ENCODE measurements at regions not wholly inside any gene's neighbourhood (a gene's known extent, or its start where the extent isn't known, plus 50 kb on each side); places are given as distances from the start of the nearest gene placed in this dataset.

GRCh38 chr1:29836651-29837646, 600.6 kb downstream of the PTPRU start:
- whole genome bisulfite sequencing, 2 donors (ENCODE audit: low coverage in 1 of 2): 41 to 73% methylated on average over 4 to 7 of the region's 12 CpGs
- H3K9me3 ChIP-seq: peaks cover 0 to 7% (median 0%) of the 10 kb centered on the region in 3 donors
- ATAC-seq: no peak

DNA sequence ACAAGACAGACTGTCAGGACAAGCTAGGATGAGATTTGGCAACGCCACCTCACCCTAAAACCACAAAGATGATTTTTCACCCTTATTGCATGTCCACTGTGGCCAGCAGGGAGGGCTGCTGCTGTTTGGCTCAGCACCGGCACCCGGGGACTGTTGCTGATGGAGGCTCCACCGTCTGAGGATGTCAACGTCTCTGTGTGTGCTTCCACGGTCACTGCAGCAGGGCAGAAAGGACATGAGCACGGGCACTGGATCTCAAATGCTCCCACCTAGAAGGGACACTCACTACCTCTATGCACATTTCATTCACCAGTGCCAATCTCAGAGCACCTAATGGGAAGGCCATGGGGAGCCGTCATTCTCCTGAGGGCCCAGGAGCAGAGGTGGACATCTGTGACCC, 599.6 kb downstream of the PTPRU start:
- no peak overlapping the region for H3K27ac ChIP-seq
- no peaks in the 10 kb centered on the region for H3K36me3 ChIP-seq
- H3K9me3 ChIP-seq: no peaks in the 10 kb centered on the region
- H3K27me3 ChIP-seq: peaks cover 65% of the 10 kb centered on the region
- TF ChIP-seq EP300 (IDR thresholded peaks at IDR 0.05) (no peak), POLR2A (IDR thresholded peaks at IDR 0.05) (no peak), POLR2AphosphoS5 (IDR thresholded peaks at IDR 0.05) (no peak)
- TF ChIP-seq, protein P1, sequence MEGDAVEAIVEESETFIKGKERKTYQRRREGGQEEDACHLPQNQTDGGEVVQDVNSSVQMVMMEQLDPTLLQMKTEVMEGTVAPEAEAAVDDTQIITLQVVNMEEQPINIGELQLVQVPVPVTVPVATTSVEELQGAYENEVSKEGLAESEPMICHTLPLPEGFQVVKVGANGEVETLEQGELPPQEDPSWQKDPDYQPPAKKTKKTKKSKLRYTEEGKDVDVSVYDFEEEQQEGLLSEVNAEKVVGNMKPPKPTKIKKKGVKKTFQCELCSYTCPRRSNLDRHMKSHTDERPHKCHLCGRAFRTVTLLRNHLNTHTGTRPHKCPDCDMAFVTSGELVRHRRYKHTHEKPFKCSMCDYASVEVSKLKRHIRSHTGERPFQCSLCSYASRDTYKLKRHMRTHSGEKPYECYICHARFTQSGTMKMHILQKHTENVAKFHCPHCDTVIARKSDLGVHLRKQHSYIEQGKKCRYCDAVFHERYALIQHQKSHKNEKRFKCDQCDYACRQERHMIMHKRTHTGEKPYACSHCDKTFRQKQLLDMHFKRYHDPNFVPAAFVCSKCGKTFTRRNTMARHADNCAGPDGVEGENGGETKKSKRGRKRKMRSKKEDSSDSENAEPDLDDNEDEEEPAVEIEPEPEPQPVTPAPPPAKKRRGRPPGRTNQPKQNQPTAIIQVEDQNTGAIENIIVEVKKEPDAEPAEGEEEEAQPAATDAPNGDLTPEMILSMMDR (IDR thresholded peaks at IDR 0.05): no peak
- H3K4me3 ChIP-seq: no peak overlapping the region
- no peaks in the 10 kb centered on the region for H3K4me1 ChIP-seq
- ATAC-seq: no peak
- 49 to 53% methylated on average over 3 to 6 of the region's 8 CpGs for WGBS, 2 donors (ENCODE audit: low coverage in 1 of 2)

More at GRCh38 chr1:29836651-29837646, 600.6 kb downstream of the PTPRU start:
- Histone ChIP-seq H3K27me3 (peaks cover 61% of the 10 kb centered on the region), H3K4me1 (no peaks in the 10 kb centered on the region), H3K27ac (no peak overlapping the region), H3K36me3 (no peaks in the 10 kb centered on the region), H3K4me3 (no peak overlapping the region)
- TF ChIP-seq EP300 (IDR thresholded peaks at IDR 0.05): no peak
- no peak for TF ChIP-seq POLR2A (IDR thresholded peaks at IDR 0.05)
- no peak for TF ChIP-seq POLR2AphosphoS5 (IDR thresholded peaks at IDR 0.05)
- TF ChIP-seq, protein P1 (IDR thresholded peaks at IDR 0.05): no peak

- Histone ChIP-seq H3K4me3 (no peak overlapping the region), H3K27me3 (peaks cover 65% of the 10 kb centered on the region), H3K4me1 (no peaks in the 10 kb centered on the region), H3K27ac (no peak overlapping the region), H3K36me3 (no peaks in the 10 kb centered on the region), H3K9me3 (no peaks in the 10 kb centered on the region)
- no peak for TF ChIP-seq EP300 (IDR thresholded peaks at IDR 0.05)
- TF ChIP-seq, protein P1 (IDR thresholded peaks at IDR 0.05): no peak
- 25 to 46% methylated on average over 2 to 4 of the region's 4 CpGs for WGBS, 2 donors (ENCODE audit: low coverage in 1 of 2)
- ATAC-seq: no peak
Observed at GRCh38 chr1:29835406-29835805, 599.1 kb downstream of the PTPRU start.

DNA sequence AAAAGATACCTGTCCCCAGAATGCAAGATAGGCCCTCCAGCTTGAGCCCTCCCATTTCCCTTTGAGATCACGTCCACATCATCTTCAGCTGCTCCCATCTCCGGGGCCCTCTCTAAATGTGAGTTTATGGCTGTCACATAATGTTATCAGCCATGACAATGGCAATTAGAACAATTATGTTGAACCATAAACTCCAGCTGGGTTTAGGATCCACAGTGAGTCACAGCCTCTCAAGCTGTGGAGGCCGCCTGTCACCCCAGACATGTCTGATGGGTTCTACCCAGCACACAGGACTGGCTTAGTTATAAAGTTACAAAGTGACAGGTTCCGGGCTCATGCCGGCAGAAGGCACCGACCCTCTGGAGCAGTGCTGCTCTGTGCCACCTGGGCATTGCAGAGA, 597.3 kb downstream of the PTPRU start:
- H3K27me3 ChIP-seq: peaks cover 65% of the 10 kb centered on the region
- no peak overlapping the region for H3K27ac ChIP-seq
- no peak overlapping the region for H3K4me3 ChIP-seq
- no peaks in the 10 kb centered on the region for H3K4me1 ChIP-seq
- no peaks in the 10 kb centered on the region for H3K36me3 ChIP-seq
- TF ChIP-seq EP300 (IDR thresholded peaks at IDR 0.05): no peak
- no peak for ATAC-seq
- 81 to 100% methylated on average over 2 to 3 of the region's 6 CpGs for WGBS, 2 donors (ENCODE audit: low coverage in 1 of 2)
- H3K9me3 ChIP-seq: no peaks in the 10 kb centered on the region

DNA sequence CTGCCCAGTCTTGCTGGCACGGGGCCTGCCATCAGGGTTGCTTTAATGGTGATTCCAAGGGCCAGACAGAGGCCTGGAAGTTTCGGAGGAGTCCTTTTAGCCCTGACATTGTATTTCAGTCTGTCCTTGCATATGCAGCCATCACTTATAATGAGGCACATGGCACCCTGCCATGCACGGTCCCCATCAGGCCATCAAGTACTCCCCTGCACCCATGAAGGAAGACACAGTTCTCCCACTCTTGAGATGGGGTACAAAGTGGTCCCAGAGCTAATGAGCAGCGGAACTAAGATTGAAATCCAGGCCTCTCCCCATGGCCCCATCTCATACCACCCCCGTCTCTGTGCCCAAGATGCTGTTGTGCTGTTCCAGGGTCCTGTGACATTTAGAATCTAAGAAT, 596.6 kb downstream of the PTPRU start:
- TF ChIP-seq POLR2AphosphoS5 (IDR thresholded peaks at IDR 0.05): no peak
- TF ChIP-seq, protein P1 (IDR thresholded peaks at IDR 0.05): no peak
- no peak for TF ChIP-seq POLR2A (IDR thresholded peaks at IDR 0.05)
- Histone ChIP-seq H3K27me3 (peaks cover 72% of the 10 kb centered on the region), H3K4me3 (no peak overlapping the region), H3K27ac (no peak overlapping the region), H3K36me3 (no peaks in the 10 kb centered on the region), H3K9me3 (no peaks in the 10 kb centered on the region), H3K4me1 (no peaks in the 10 kb centered on the region)
- whole genome bisulfite sequencing, 2 donors (ENCODE audit: low coverage in 1 of 2): no CpG with 5 or more reads among the region's 5 CpGs
- no peak for ATAC-seq
